Neutrophil (primary cell): ENCODE measurements at regions not wholly inside any gene's neighbourhood (a gene's known extent, or its start where the extent isn't known, plus 50 kb on each side); places are given as distances from the start of the nearest gene placed in this dataset.

ENCODE experiments used
- H3K27ac ChIP-seq: fragments of 200-600 bp; sonication (generic); 2 replicates; pipeline ENCODE4 v1.5.1; 2016; ENCODE audit warnings: mild to moderate bottlenecking, moderate library complexity
- H3K27me3 ChIP-seq: fragments of 200-600 bp; sonication (generic); 2 replicates; pipeline ENCODE4 v1.6.0; 2016; ENCODE audit warnings: mild to moderate bottlenecking
- H3K36me3 ChIP-seq: fragments of 200-600 bp; sonication (generic); 2 replicates; pipeline ENCODE4 v1.5.1; 2017
- H3K4me1 ChIP-seq, 2 experiments: fragments of 200-600 bp in 1 of 2; sonication (generic) in 1 of 2; 1 replicate in 1 of 2; 2 replicates in 1 of 2; pipeline versions ENCODE4 v1.5.1 to v1.6.1; 2013 to 2016; ENCODE audit warnings: low read depth in 1 of 2, low read length in 1 of 2, mild to moderate bottlenecking in 1 of 2, moderate library complexity in 1 of 2; ENCODE audit not compliant: control insufficient read depth in 1 of 2, insufficient read depth in 1 of 2
- H3K4me3 ChIP-seq, 2 experiments: fragments of 200-600 bp in 1 of 2; sonication (generic) in 1 of 2; 1 replicate in 1 of 2; 2 replicates in 1 of 2; pipeline ENCODE4 v1.5.1; 2013 to 2016; ENCODE audit warnings: low read depth in 1 of 2, low read length in 1 of 2, mild to moderate bottlenecking in 1 of 2, moderate library complexity in 1 of 2
- H3K9me3 ChIP-seq: fragments of 200-600 bp; sonication (generic); 2 replicates; pipeline ENCODE4 v1.5.1; 2016
- CTCF ChIP-seq: fragments of 200-600 bp; sonication (generic); IDR thresholded peaks from 2 replicates; pipeline ENCODE4 v1.5.1; 2016; ENCODE audit warnings: antibody characterized with exemption

- TF ChIP-seq CTCF, result no peak
- Histone ChIP-seq H3K27me3 (no peaks in the 10 kb centered on the region), H3K9me3 (no peaks in the 10 kb centered on the region)
Measured at GRCh38 chr12:75571656-75572205, 60.3 kb upstream of the KRR1 start.

DNA sequence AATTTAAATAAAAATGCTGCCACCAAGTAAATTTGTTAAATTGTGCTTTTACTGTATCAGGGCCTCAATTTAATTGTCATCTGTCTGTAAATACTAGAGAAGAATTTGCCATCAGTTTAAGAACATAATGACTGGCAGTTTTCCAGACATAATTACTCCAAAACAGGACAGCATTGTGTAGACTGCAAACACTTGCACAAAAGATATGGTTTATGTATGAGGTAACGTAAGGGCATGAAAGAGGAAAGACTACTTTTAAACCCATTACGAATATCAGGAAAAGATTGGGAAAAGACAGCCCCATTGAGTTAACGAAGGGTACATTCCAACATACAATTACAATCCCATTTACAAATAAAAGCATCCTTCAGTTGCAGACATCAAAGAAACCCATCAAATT is 59.8 kb upstream of the KRR1 start:
- H3K27me3 ChIP-seq, result no peaks in the 10 kb centered on the region
- no peaks in the 10 kb centered on the region for H3K4me1 ChIP-seq
- no peak overlapping the region for H3K4me3 ChIP-seq
- TF ChIP-seq CTCF, result no peak
- no peak overlapping the region for H3K27ac ChIP-seq
- no peaks in the 10 kb centered on the region for H3K36me3 ChIP-seq
- H3K9me3 ChIP-seq, result no peaks in the 10 kb centered on the region

More at GRCh38 chr12:75571656-75572205, 60.3 kb upstream of the KRR1 start:
- H3K36me3 ChIP-seq, result no peaks in the 10 kb centered on the region
- no peak overlapping the region for H3K27ac ChIP-seq
- H3K4me1 ChIP-seq, result no peaks in the 10 kb centered on the region
- no peak overlapping the region for H3K4me3 ChIP-seq

GRCh38 chr12:75568801-75569200 is 57.4 kb upstream of the KRR1 start:
- Histone ChIP-seq H3K27me3 (no peaks in the 10 kb centered on the region), H3K27ac (no peak overlapping the region), H3K4me3 (no peak overlapping the region), H3K4me1 (no peaks in the 10 kb centered on the region), H3K36me3 (no peaks in the 10 kb centered on the region), H3K9me3 (no peaks in the 10 kb centered on the region)
- TF ChIP-seq CTCF, result no peak

GRCh38 chr12:75568393-75568792 is 57.0 kb upstream of the KRR1 start:
- TF ChIP-seq CTCF, result no peak

GRCh38 chr12:75565795-75566194 is 54.4 kb upstream of the KRR1 start:
- Histone ChIP-seq H3K9me3 (no peaks in the 10 kb centered on the region), H3K4me3 (no peak overlapping the region), H3K36me3 (no peaks in the 10 kb centered on the region), H3K27ac (no peak overlapping the region), H3K4me1 (no peaks in the 10 kb centered on the region), H3K27me3 (peaks cover 10% of the 10 kb centered on the region)
- TF ChIP-seq CTCF, result no peak

More at GRCh38 chr12:75568393-75568792, 57.0 kb upstream of the KRR1 start:
- Histone ChIP-seq H3K27ac (no peak overlapping the region), H3K4me1 (no peaks in the 10 kb centered on the region), H3K27me3 (no peaks in the 10 kb centered on the region), H3K4me3 (no peak overlapping the region), H3K36me3 (no peaks in the 10 kb centered on the region), H3K9me3 (no peaks in the 10 kb centered on the region)

- no peak for TF ChIP-seq CTCF
- H3K27me3 ChIP-seq, result peaks cover 10% of the 10 kb centered on the region
- H3K36me3 ChIP-seq, result no peaks in the 10 kb centered on the region
- no peak overlapping the region for H3K27ac ChIP-seq
- no peak overlapping the region for H3K4me3 ChIP-seq
- no peaks in the 10 kb centered on the region for H3K9me3 ChIP-seq
- H3K4me1 ChIP-seq, result no peaks in the 10 kb centered on the region
Measured at GRCh38 chr12:75564852-75565251, 53.4 kb upstream of the KRR1 start.
